ENCODE measurements at regions not wholly inside any gene's neighbourhood (a gene's known extent, or its start where the extent isn't known, plus 50 kb on each side); places are given as distances from the start of the nearest gene placed in this dataset.

DNA sequence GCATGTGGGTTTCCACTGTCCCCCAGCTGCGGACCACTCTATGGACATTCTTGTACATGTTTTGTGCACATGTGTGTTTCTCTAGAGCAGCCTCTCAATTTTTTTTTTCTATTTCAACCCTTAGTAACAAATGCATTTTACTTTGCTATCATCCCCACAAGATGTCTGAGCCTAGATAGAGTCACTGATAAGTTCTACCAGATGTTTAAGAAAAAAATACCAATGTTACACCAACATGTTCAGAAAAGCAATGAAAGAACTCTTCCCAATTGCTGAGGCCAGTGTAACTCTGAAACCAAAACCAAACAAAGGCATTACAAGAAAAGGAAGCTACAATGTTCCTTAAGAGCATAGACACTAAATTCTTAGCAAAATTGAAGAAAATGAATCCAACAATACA lies 218.5 kb downstream of the CXCL12 start:
- H3K4me3 ChIP-seq (ENCODE audit: low read depth, low read length): no peak overlapping the region
- no peaks in the 10 kb centered on the region for H3K36me3 ChIP-seq (ENCODE audit: control insufficient read depth, insufficient read depth, low read length)
- TF ChIP-seq, protein P1, sequence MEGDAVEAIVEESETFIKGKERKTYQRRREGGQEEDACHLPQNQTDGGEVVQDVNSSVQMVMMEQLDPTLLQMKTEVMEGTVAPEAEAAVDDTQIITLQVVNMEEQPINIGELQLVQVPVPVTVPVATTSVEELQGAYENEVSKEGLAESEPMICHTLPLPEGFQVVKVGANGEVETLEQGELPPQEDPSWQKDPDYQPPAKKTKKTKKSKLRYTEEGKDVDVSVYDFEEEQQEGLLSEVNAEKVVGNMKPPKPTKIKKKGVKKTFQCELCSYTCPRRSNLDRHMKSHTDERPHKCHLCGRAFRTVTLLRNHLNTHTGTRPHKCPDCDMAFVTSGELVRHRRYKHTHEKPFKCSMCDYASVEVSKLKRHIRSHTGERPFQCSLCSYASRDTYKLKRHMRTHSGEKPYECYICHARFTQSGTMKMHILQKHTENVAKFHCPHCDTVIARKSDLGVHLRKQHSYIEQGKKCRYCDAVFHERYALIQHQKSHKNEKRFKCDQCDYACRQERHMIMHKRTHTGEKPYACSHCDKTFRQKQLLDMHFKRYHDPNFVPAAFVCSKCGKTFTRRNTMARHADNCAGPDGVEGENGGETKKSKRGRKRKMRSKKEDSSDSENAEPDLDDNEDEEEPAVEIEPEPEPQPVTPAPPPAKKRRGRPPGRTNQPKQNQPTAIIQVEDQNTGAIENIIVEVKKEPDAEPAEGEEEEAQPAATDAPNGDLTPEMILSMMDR (IDR thresholded peaks at IDR 0.05; ENCODE audit: insufficient read depth, low read depth, low read length): no peak
- H3K27me3 ChIP-seq (ENCODE audit: control insufficient read depth, insufficient read depth, low read length): 0 out of 2 replicates have a peak, but pooled peaks cover 2% of the 10 kb centered on the region
- no peak for DNase-seq (ENCODE audit: low read depth)
- POLR2A ChIA-PET: no interaction called here
- CTCF ChIA-PET: no interaction called here

DNA sequence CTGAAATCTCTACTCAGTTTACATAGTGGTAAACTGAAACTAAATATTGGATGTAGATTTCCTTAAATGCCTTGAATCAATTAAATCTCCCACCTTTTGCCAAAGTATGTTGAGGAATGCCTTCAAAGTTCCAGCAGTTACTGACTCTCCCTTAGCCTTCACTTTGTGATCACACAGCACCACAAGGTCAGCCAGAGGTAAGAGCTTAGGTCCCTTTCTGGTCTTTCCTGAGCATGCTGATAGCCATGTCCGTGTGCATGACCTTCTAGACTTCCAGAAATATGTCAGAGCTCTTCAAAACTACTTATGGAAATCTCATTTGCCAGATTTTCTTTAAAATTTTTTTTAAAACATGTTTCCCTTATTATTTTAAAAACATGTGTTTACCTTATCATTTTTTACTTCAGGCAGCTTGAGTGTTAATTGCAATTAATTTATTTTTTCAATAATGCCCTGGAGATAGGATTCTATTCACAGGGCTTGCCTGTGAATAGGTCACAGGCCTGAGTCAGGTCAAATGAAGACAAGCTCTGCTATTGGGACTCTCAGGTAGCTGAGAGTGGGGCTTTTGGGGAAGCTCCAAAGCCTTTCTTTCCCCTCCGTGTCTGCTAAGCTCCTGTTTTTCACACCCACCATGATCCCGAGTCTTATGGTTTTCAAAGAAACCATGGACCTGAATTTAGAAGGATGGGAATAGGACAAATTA lies 220.5 kb downstream of the CXCL12 start:
- Histone ChIP-seq H3K36me3 (ENCODE audit: control insufficient read depth, insufficient read depth, low read length) (no peaks in the 10 kb centered on the region), H3K4me3 (ENCODE audit: low read depth, low read length) (no peak overlapping the region), H3K27me3 (ENCODE audit: control insufficient read depth, insufficient read depth, low read length) (0 out of 2 replicates have a peak, but pooled peaks cover 2% of the 10 kb centered on the region)
- TF ChIP-seq, protein P1 (IDR thresholded peaks at IDR 0.05; ENCODE audit: insufficient read depth, low read depth, low read length): no peak
- ChIA-PET POLR2A (no interaction called here), CTCF (interaction anchor here (0.7 kb wide), 1 partner anchor 11 kb away, joined by 3 read pairs; no protein-coding TSS in a partner anchor)
- DNase-seq (ENCODE audit: low read depth): no peak

DNA sequence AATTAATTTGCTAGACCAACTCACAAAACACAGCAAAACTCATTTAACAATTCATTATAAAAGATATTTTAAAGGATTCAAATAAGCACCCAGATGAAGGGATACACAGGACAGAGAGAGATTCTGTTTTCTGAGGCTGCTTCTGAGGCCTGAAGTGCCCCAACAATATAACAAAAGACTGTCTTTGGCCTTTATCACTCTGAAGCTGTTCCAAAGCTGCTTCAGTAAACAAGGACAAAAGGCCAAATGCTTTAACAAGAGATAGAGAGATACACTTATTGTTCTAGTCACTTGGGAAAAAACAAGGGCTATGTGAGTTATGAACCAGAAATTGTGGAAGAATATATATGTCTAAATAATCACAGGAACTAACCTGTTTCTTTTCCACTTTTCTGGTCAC lies 223.7 kb downstream of the CXCL12 start:
- no peaks in the 10 kb centered on the region for H3K27me3 ChIP-seq (ENCODE audit: control insufficient read depth, insufficient read depth, low read length)
- no peak for DNase-seq (ENCODE audit: low read depth)
- ChIA-PET CTCF (interaction anchor here (1.0 kb wide), 1 partner anchor 12 kb away, joined by 3 read pairs; no protein-coding TSS in a partner anchor), POLR2A (no interaction called here)
- H3K36me3 ChIP-seq (ENCODE audit: control insufficient read depth, insufficient read depth, low read length): no peaks in the 10 kb centered on the region
- H3K4me3 ChIP-seq (ENCODE audit: low read depth, low read length): no peak overlapping the region
- TF ChIP-seq, protein P1 (IDR thresholded peaks at IDR 0.05; ENCODE audit: insufficient read depth, low read depth, low read length): no peak

DNA sequence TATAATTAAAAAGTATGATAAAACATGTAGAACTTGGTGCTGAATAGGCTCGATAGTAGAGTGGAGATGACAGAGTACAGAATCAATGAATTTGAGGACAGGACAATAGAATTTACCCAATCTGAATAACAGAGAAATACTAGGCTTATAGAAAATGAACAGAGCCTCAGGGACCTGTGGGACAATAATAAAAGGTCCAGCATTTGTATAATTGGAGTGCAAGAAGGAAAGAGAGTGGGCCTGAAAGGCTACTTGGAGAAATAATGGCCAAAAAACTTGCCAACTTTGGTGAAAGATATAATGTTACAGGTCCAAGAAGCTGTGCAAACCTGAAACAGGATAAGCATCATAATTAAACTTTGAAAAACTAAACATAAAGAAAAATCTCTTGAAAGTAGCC lies 227.3 kb downstream of the CXCL12 start:
- H3K4me3 ChIP-seq (ENCODE audit: low read depth, low read length): no peak overlapping the region
- H3K36me3 ChIP-seq (ENCODE audit: control insufficient read depth, insufficient read depth, low read length): no peaks in the 10 kb centered on the region
- ChIA-PET CTCF (no interaction called here), POLR2A (no interaction called here)
- no peaks in the 10 kb centered on the region for H3K27me3 ChIP-seq (ENCODE audit: control insufficient read depth, insufficient read depth, low read length)
- DNase-seq (ENCODE audit: low read depth): no peak
- TF ChIP-seq, protein P1 (IDR thresholded peaks at IDR 0.05; ENCODE audit: insufficient read depth, low read depth, low read length): no peak

DNA sequence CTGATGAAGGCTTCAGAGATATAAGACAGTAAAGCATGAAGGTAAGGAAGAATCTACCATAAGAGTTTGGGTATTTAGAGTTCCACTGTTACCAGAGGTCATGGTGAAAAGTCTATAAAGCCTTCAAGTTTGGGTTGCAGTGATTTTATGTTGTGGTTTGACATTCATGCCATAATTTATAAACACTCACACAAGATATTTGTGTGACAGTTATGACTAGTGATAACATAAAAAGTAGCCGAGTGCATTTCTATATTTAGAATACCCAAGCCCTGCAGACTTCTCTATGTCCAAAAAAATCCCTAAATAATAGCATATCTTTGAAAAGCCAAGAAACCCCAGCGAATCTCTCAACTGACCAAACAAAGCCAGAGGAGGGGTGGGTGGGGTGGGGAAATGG lies 229.9 kb downstream of the CXCL12 start:
- no peaks in the 10 kb centered on the region for H3K27me3 ChIP-seq (ENCODE audit: control insufficient read depth, insufficient read depth, low read length)
- H3K4me3 ChIP-seq (ENCODE audit: low read depth, low read length): no peak overlapping the region
- ChIA-PET POLR2A (no interaction called here), CTCF (interaction anchor here (1.0 kb wide), 1 partner anchor 15 kb away, joined by 3 read pairs; no protein-coding TSS in a partner anchor)
- H3K36me3 ChIP-seq (ENCODE audit: control insufficient read depth, insufficient read depth, low read length): no peaks in the 10 kb centered on the region
- TF ChIP-seq, protein P1 (IDR thresholded peaks at IDR 0.05; ENCODE audit: insufficient read depth, low read depth, low read length): no peak
- DNase-seq (ENCODE audit: low read depth): no peak
